WTC11 (cell line): ENCODE measurements at regions not wholly inside any gene's neighbourhood (a gene's known extent, or its start where the extent isn't known, plus 50 kb on each side); places are given as distances from the start of the nearest gene placed in this dataset.

Experiments
- ATAC-seq: fragments of 200-7000 bp; cut with Tn5 transposase; 2 replicates; pipeline ENCODE4 v1.10.0; 2021; ENCODE audit warnings: mild to moderate bottlenecking, moderate library complexity
- CTCF ChIA-PET: fragments of 300-600 bp; sonication (Branson Sonifier 250); formaldehyde crosslinking; loops from one replicate; lab custom pipeline; 2021; ENCODE audit warnings: antibody characterized with exemption; lab: Charles Lee
- POLR2A ChIA-PET: fragments of 350-600 bp; sonication (Branson Sonifier 250); formaldehyde crosslinking; loops from one replicate; lab custom pipeline; 2021; ENCODE audit warnings: antibody characterized with exemption; lab: Charles Lee
- DNase-seq: peaks from one replicate; pipeline ENCODE4 v3.0.0; 2021; ENCODE audit warnings: low spot score
- H3K27ac Mint-ChIP-seq: 2 replicates; pipeline ENCODE4 v1.8.0; 2021; ENCODE audit warnings: mixed read lengths
- H3K27me3 Mint-ChIP-seq: 2 replicates; pipeline ENCODE4 v1.8.0; 2021; ENCODE audit warnings: low read depth, mild to moderate bottlenecking, moderate library complexity, mixed read lengths
- H3K36me3 Mint-ChIP-seq: 2 replicates; pipeline ENCODE4 v1.8.0; 2021; ENCODE audit warnings: mixed read lengths
- H3K4me1 Mint-ChIP-seq: 2 replicates; pipeline ENCODE4 v1.8.0; 2022; ENCODE audit warnings: mixed read lengths
- H3K4me3 Mint-ChIP-seq: 2 replicates; pipeline ENCODE4 v1.8.0; 2021; ENCODE audit warnings: mild to moderate bottlenecking, moderate library complexity, mixed read lengths
- H3K9me3 Mint-ChIP-seq: 2 replicates; pipeline ENCODE4 v1.8.0; 2021; ENCODE audit warnings: mixed read lengths
- HMGA2 ChIP-seq: fragments of 250-450 bp; sonication (Bioruptor Pico); IDR thresholded peaks from 2 replicates; pipeline ENCODE4 v1.4.0; 2021; ENCODE audit warnings: mild to moderate bottlenecking, moderate library complexity
- IRF2 ChIP-seq: sonication (generic); formaldehyde crosslinking; IDR thresholded peaks from 2 replicates; pipeline ENCODE4 v1.8.0; 2022; ENCODE audit warnings: low read depth, missing genetic modification reagents, borderline replicate concordance
- KAT7 ChIP-seq: sonication (generic); formaldehyde crosslinking; IDR thresholded peaks from 2 replicates; pipeline ENCODE4 v1.8.1; 2023; ENCODE audit warnings: missing genetic modification reagents, mild to moderate bottlenecking, borderline replicate concordance
- NFYB ChIP-seq: sonication (generic); formaldehyde crosslinking; conservative IDR thresholded peaks from 2 replicates; pipeline ENCODE4 v1.8.0; 2022; ENCODE audit warnings: low read depth, missing genetic modification reagents
- NR1H2 ChIP-seq: sonication (generic); formaldehyde crosslinking; IDR thresholded peaks from 2 replicates; pipeline ENCODE4 v1.9.0; 2021; ENCODE audit warnings: mild to moderate bottlenecking, moderate library complexity, missing genetic modification reagents
- SMAD3 ChIP-seq: sonication (generic); formaldehyde crosslinking; IDR thresholded peaks from 2 replicates; pipeline ENCODE4 v1.8.0; 2022; ENCODE audit warnings: missing genetic modification reagents, mild to moderate bottlenecking, borderline replicate concordance
- TP53 ChIP-seq: sonication (generic); formaldehyde crosslinking; IDR thresholded peaks from 2 replicates; pipeline ENCODE4 v1.8.1; 2023; ENCODE audit warnings: mild to moderate bottlenecking, missing genetic modification reagents
- ZNF416 ChIP-seq: fragments of 250-450 bp; sonication (Bioruptor Pico); IDR thresholded peaks from 2 replicates; pipeline ENCODE4 v1.9.0; 2021; ENCODE audit warnings: mild to moderate bottlenecking, inconsistent platforms
- ZNF423 ChIP-seq: fragments of 250-450 bp; sonication (Bioruptor Pico); IDR thresholded peaks from 2 replicates; pipeline ENCODE4 v2.1.2; 2022; ENCODE audit warnings: mild to moderate bottlenecking, moderate library complexity
- TF ChIP-seq, protein P1 (sequence below): sonication (generic); formaldehyde crosslinking; IDR thresholded peaks from 2 replicates; pipeline ENCODE4 v1.8.0; 2022; ENCODE audit warnings: mild to moderate bottlenecking, missing genetic modification reagents
- TF ChIP-seq, protein P2 (sequence below): sonication (generic); formaldehyde crosslinking; IDR thresholded peaks from 2 replicates; pipeline ENCODE4 v1.8.1; 2022; ENCODE audit warnings: low read depth, missing genetic modification reagents, borderline replicate concordance
- TF ChIP-seq, protein P3 (sequence below): sonication (generic); formaldehyde crosslinking; conservative IDR thresholded peaks from 2 replicates; pipeline ENCODE4 v1.8.1; 2023; ENCODE audit warnings: mild to moderate bottlenecking, low read depth, missing genetic modification reagents, moderate library complexity
- TF ChIP-seq, protein P4 (sequence below): sonication (generic); formaldehyde crosslinking; IDR thresholded peaks from 2 replicates; pipeline ENCODE4 v1.8.1; 2022; ENCODE audit warnings: missing genetic modification reagents, borderline replicate concordance
- TF ChIP-seq, protein P5 (sequence below): sonication (generic); formaldehyde crosslinking; IDR thresholded peaks from 2 replicates; pipeline ENCODE4 v1.8.0; 2022; ENCODE audit warnings: mild to moderate bottlenecking, missing genetic modification reagents

DNA sequence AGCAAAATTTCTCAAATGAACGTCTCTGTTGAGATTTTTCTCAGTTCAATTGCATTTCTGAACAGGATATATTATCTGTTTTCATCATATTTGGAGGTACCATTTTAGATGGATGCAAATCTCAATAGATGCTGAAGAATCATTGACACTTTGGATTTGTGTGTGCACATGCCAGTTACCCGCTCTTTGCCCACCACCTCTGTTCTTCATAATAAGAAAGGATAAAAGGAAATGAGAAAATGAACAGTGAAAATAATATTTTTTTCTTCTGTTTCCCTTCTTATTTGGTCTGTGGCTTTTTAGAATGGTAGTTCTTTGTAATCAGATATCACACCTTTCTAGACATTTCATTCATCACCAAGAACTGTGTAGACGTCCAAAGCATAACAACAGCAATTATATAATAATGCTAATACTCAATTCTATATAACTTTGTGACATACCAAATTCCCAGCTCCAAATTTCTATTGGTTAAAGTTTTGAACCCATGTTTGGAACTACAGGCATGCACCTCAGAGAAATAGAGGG lies 256.7 kb upstream of the SATB1 start:
- no peak for DNase-seq
- POLR2A ChIA-PET = no interaction called here
- TF ChIP-seq IRF2 = no peak
- no peak for TF ChIP-seq ZNF423 (CRISPR knock-in tag)
- TF ChIP-seq, protein P1, sequence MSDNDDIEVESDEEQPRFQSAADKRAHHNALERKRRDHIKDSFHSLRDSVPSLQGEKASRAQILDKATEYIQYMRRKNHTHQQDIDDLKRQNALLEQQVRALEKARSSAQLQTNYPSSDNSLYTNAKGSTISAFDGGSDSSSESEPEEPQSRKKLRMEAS (CRISPR knock-in tag) = no peak
- no peak for TF ChIP-seq NR1H2 (CRISPR knock-in tag)
- no peak for TF ChIP-seq HMGA2 (CRISPR knock-in tag)
- TF ChIP-seq, protein P2, sequence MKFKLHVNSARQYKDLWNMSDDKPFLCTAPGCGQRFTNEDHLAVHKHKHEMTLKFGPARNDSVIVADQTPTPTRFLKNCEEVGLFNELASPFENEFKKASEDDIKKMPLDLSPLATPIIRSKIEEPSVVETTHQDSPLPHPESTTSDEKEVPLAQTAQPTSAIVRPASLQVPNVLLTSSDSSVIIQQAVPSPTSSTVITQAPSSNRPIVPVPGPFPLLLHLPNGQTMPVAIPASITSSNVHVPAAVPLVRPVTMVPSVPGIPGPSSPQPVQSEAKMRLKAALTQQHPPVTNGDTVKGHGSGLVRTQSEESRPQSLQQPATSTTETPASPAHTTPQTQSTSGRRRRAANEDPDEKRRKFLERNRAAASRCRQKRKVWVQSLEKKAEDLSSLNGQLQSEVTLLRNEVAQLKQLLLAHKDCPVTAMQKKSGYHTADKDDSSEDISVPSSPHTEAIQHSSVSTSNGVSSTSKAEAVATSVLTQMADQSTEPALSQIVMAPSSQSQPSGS = no peak
- no peak for TF ChIP-seq ZNF416 (CRISPR knock-in tag)
- TF ChIP-seq, all 79 proteins: peak for 0
- peaks cover 4% of the 10 kb centered on the region for H3K4me1 Mint-ChIP-seq
- ATAC-seq = no peak
- H3K4me3 Mint-ChIP-seq = no peak overlapping the region
- no peaks in the 10 kb centered on the region; the same call in 1 of the 2 replicates for H3K27me3 Mint-ChIP-seq
- no peak overlapping the region for H3K27ac Mint-ChIP-seq
- peaks cover 30% of the 10 kb centered on the region for H3K9me3 Mint-ChIP-seq
- CTCF ChIA-PET = no interaction called here
- peaks cover 6% of the 10 kb centered on the region for H3K36me3 Mint-ChIP-seq

DNA sequence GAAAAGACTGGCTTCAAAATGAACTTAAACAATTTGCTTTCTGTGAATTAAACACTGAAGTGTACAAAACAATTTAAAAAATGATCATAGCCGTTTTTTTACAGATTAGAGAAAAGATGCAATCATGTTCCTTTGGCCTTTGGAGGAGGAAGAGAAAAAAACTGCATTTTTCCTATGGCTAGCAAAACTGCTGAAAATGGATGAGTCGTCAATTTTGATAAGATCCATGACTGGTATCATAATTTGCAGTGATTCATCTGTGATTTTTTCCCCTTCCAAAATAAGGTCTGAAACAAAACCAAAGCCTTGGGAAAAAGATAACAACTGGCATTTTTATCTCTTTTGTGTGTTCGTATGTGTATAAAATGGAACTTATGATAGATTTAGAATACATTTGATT lies 255.6 kb upstream of the SATB1 start:
- no peak for ATAC-seq
- peaks cover 29% of the 10 kb centered on the region for H3K9me3 Mint-ChIP-seq

More for the DNA sequence above, 255.6 kb upstream of the SATB1 start:
- no peak for DNase-seq
- ChIA-PET POLR2A (no interaction called here), CTCF (no interaction called here)
- peaks cover 6% of the 10 kb centered on the region for H3K36me3 Mint-ChIP-seq
- H3K27ac Mint-ChIP-seq = no peak overlapping the region
- H3K4me1 Mint-ChIP-seq = no peaks in the 10 kb centered on the region
- TF ChIP-seq NFYB (CRISPR knock-in tag) (no peak), IRF2 (no peak), KAT7 (CRISPR knock-in tag) (no peak), SMAD3 (CRISPR knock-in tag) (no peak), TP53 (CRISPR knock-in tag) (no peak)
- TF ChIP-seq, protein P3, sequence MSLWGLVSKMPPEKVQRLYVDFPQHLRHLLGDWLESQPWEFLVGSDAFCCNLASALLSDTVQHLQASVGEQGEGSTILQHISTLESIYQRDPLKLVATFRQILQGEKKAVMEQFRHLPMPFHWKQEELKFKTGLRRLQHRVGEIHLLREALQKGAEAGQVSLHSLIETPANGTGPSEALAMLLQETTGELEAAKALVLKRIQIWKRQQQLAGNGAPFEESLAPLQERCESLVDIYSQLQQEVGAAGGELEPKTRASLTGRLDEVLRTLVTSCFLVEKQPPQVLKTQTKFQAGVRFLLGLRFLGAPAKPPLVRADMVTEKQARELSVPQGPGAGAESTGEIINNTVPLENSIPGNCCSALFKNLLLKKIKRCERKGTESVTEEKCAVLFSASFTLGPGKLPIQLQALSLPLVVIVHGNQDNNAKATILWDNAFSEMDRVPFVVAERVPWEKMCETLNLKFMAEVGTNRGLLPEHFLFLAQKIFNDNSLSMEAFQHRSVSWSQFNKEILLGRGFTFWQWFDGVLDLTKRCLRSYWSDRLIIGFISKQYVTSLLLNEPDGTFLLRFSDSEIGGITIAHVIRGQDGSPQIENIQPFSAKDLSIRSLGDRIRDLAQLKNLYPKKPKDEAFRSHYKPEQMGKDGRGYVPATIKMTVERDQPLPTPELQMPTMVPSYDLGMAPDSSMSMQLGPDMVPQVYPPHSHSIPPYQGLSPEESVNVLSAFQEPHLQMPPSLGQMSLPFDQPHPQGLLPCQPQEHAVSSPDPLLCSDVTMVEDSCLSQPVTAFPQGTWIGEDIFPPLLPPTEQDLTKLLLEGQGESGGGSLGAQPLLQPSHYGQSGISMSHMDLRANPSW (CRISPR knock-in tag) = no peak
- TF ChIP-seq, protein P4, sequence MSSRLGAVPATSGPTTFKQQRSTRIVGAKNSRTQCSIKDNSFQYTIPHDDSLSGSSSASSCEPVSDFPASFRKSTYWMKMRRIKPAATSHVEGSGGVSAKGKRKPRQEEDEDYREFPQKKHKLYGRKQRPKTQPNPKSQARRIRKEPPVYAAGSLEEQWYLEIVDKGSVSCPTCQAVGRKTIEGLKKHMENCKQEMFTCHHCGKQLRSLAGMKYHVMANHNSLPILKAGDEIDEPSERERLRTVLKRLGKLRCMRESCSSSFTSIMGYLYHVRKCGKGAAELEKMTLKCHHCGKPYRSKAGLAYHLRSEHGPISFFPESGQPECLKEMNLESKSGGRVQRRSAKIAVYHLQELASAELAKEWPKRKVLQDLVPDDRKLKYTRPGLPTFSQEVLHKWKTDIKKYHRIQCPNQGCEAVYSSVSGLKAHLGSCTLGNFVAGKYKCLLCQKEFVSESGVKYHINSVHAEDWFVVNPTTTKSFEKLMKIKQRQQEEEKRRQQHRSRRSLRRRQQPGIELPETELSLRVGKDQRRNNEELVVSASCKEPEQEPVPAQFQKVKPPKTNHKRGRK (CRISPR knock-in tag) = no peak
- TF ChIP-seq, protein P5, sequence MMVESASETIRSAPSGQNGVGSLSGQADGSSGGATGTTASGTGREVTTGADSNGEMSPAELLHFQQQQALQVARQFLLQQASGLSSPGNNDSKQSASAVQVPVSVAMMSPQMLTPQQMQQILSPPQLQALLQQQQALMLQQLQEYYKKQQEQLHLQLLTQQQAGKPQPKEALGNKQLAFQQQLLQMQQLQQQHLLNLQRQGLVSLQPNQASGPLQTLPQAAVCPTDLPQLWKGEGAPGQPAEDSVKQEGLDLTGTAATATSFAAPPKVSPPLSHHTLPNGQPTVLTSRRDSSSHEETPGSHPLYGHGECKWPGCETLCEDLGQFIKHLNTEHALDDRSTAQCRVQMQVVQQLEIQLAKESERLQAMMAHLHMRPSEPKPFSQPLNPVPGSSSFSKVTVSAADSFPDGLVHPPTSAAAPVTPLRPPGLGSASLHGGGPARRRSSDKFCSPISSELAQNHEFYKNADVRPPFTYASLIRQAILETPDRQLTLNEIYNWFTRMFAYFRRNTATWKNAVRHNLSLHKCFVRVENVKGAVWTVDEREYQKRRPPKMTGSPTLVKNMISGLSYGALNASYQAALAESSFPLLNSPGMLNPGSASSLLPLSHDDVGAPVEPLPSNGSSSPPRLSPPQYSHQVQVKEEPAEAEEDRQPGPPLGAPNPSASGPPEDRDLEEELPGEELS = no peak
- no peak overlapping the region for H3K4me3 Mint-ChIP-seq
- H3K27me3 Mint-ChIP-seq = no peaks in the 10 kb centered on the region; the same call in 1 of the 2 replicates
